ENCODE measurements at regions not wholly inside any gene's neighbourhood (a gene's known extent, or its start where the extent isn't known, plus 50 kb on each side); places are given as distances from the start of the nearest gene placed in this dataset.

DNA sequence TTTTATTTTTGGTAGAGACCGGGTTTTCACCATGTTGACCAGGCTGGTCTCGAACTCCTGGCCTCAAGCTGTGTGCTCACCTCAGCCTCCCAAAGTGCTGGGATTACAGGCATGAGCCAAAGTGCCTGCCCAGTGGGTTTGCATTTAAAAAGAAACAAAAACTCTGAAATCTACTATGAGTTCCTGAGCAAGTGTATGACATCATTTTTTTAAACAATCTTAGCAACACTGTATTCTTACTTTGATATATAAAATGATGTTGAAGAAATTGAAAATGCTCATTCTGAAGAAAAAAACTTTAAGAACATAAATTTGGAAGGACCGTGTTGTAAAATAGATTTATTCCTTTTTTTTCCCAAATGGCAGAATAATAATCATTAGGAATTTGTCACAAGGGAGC lies 1199.7 kb downstream of the DIAPH3 start:
- TF ChIP-seq, protein P1, sequence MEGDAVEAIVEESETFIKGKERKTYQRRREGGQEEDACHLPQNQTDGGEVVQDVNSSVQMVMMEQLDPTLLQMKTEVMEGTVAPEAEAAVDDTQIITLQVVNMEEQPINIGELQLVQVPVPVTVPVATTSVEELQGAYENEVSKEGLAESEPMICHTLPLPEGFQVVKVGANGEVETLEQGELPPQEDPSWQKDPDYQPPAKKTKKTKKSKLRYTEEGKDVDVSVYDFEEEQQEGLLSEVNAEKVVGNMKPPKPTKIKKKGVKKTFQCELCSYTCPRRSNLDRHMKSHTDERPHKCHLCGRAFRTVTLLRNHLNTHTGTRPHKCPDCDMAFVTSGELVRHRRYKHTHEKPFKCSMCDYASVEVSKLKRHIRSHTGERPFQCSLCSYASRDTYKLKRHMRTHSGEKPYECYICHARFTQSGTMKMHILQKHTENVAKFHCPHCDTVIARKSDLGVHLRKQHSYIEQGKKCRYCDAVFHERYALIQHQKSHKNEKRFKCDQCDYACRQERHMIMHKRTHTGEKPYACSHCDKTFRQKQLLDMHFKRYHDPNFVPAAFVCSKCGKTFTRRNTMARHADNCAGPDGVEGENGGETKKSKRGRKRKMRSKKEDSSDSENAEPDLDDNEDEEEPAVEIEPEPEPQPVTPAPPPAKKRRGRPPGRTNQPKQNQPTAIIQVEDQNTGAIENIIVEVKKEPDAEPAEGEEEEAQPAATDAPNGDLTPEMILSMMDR (IDR thresholded peaks at IDR 0.05) = no peak
- TF ChIP-seq EP300 (IDR thresholded peaks at IDR 0.05) (no peak), POLR2A (IDR thresholded peaks at IDR 0.05) (no peak)
